Kidney capillary endothelial cell (primary cell): ENCODE measurements at regions not wholly inside any gene's neighbourhood (a gene's known extent, or its start where the extent isn't known, plus 50 kb on each side); places are given as distances from the start of the nearest gene placed in this dataset.

Experiments used
- DNase-seq: peaks from one replicate; pipeline ENCODE4 v3.0.0-alpha.2; 2018; ENCODE audit warnings: low spot score

- DNase-seq: no peak
Measured at GRCh38 chr9:115943431-115944165, 210.0 kb upstream of the PAPPA start.

GRCh38 chr9:115944166-115944948 is 209.2 kb upstream of the PAPPA start:
- no peak for DNase-seq

- DNase-seq: no peak
Measured at GRCh38 chr9:115945009-115945431, 208.6 kb upstream of the PAPPA start.

GRCh38 chr9:115946530-115946929 is 207.1 kb upstream of the PAPPA start:
- no peak for DNase-seq

- no peak for DNase-seq
Measured at GRCh38 chr9:115951977-115952376, 201.6 kb upstream of the PAPPA start.

- no peak for DNase-seq
Measured at GRCh38 chr9:115952430-115953292, 200.9 kb upstream of the PAPPA start.

- no peak for DNase-seq
Measured at GRCh38 chr9:115956371-115956770, 197.2 kb upstream of the PAPPA start.

- DNase-seq: no peak
Measured at GRCh38 chr9:115957585-115957984, 196.0 kb upstream of the PAPPA start.

- no peak for DNase-seq
Measured at GRCh38 chr9:115964710-115965347, 188.8 kb upstream of the PAPPA start.

GRCh38 chr9:115966660-115967059 is 186.9 kb upstream of the PAPPA start:
- no peak for DNase-seq

- no peak for DNase-seq
Measured at GRCh38 chr9:115969096-115969495, 184.5 kb upstream of the PAPPA start.

- DNase-seq: no peak
Measured at GRCh38 chr9:115972362-115972761, 181.2 kb upstream of the PAPPA start.

- DNase-seq: no peak
Measured at GRCh38 chr9:115972843-115973595, 180.6 kb upstream of the PAPPA start.

- DNase-seq: no peak
Measured at GRCh38 chr9:115976781-115977180, 176.8 kb upstream of the PAPPA start.

- DNase-seq: no peak
Measured at GRCh38 chr9:115978091-115978490, 175.5 kb upstream of the PAPPA start.

GRCh38 chr9:115978659-115979096 is 174.9 kb upstream of the PAPPA start:
- DNase-seq: no peak

- DNase-seq: no peak
Measured at GRCh38 chr9:115980054-115980453, 173.5 kb upstream of the PAPPA start.

- no peak for DNase-seq
Measured at GRCh38 chr9:115980502-115980901, 173.1 kb upstream of the PAPPA start.

- no peak for DNase-seq
Measured at GRCh38 chr9:115980976-115981375, 172.6 kb upstream of the PAPPA start.

GRCh38 chr9:115983366-115983765 is 170.2 kb upstream of the PAPPA start:
- no peak for DNase-seq

GRCh38 chr9:115985657-115986056 is 167.9 kb upstream of the PAPPA start:
- no peak for DNase-seq
